Left ventricle myocardium inferior (tissue), 1 donor: ENCODE measurements at regions not wholly inside any gene's neighbourhood (a gene's known extent, or its start where the extent isn't known, plus 50 kb on each side); places are given as distances from the start of the nearest gene placed in this dataset.

Experiments
- DNase-seq: peaks from one replicate; pipeline ENCODE4 v3.0.0-alpha.2; 2020
- H3K27ac ChIP-seq: fragments of 200-600 bp; replicated peaks from 2 replicates; pipeline ENCODE4 v1.8.0; 2021
- H3K27me3 ChIP-seq: fragments of 200-600 bp; 2 replicates; pipeline ENCODE4 v1.8.0; 2021; ENCODE audit warnings: low read depth
- H3K36me3 ChIP-seq: fragments of 200-600 bp; 2 replicates; pipeline ENCODE4 v1.8.0; 2021
- H3K4me1 ChIP-seq: fragments of 200-600 bp; 2 replicates; pipeline ENCODE4 v1.8.0; 2021
- H3K4me3 ChIP-seq: fragments of 200-600 bp; 2 replicates; pipeline ENCODE4 v1.8.0; 2021; ENCODE audit warnings: mild to moderate bottlenecking, moderate library complexity
- H3K9me3 ChIP-seq: fragments of 200-600 bp; replicated peaks from 2 replicates; pipeline ENCODE4 v1.8.0; 2021
- intact Hi-C: fragments of 100-400 bp; cut with micrococcal nuclease; formaldehyde crosslinking; loops from one replicate; pipeline ENCODE4 v1.11.0; 2022
- TF ChIP-seq, protein P1 (sequence below): fragments of 200-600 bp; IDR thresholded peaks from 2 replicates; pipeline ENCODE4 v1.8.0; 2021; ENCODE audit warnings: antibody characterized with exemption, mild to moderate bottlenecking, borderline replicate concordance
- donor health status: DM: no; HTN: yes; CAD: no; lungs with severe emphysema.

DNA sequence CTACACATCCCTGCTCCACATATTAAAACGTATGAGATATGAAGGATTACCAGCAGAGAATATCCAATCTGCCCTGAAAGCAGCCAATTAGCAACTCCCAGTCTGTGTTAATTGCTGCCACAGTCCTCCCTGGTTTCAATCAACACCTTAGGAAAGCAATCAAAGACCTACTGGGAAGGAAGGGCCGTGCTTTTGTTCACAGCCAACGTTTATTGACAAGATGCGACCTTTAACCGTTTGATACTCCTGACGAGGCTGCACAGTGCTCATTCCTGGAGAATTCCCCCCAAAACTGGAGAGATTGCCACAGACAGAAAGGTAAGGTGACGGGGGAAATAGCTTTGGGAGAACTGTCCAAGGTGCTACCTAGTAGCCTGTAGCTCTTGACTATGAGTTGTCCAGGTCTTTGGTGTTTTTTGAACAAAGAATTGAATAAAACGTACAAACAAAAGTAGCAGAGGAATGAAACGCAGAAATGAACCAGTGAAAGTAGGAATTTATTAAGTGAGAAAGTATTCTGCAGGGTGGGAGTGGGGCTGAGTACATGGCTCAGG, 596.5 kb downstream of the NLGN4X start:
- no peak for DNase-seq
- Histone ChIP-seq H3K36me3 (no peaks in the 10 kb centered on the region), H3K4me1 (no peaks in the 10 kb centered on the region), H3K4me3 (no peak overlapping the region), H3K27me3 (no peaks in the 10 kb centered on the region), H3K9me3 (no peaks in the 10 kb centered on the region), H3K27ac (no peak overlapping the region)
- TF ChIP-seq, protein P1, sequence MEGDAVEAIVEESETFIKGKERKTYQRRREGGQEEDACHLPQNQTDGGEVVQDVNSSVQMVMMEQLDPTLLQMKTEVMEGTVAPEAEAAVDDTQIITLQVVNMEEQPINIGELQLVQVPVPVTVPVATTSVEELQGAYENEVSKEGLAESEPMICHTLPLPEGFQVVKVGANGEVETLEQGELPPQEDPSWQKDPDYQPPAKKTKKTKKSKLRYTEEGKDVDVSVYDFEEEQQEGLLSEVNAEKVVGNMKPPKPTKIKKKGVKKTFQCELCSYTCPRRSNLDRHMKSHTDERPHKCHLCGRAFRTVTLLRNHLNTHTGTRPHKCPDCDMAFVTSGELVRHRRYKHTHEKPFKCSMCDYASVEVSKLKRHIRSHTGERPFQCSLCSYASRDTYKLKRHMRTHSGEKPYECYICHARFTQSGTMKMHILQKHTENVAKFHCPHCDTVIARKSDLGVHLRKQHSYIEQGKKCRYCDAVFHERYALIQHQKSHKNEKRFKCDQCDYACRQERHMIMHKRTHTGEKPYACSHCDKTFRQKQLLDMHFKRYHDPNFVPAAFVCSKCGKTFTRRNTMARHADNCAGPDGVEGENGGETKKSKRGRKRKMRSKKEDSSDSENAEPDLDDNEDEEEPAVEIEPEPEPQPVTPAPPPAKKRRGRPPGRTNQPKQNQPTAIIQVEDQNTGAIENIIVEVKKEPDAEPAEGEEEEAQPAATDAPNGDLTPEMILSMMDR, result no peak
- intact Hi-C loops, result no loop called here

DNA sequence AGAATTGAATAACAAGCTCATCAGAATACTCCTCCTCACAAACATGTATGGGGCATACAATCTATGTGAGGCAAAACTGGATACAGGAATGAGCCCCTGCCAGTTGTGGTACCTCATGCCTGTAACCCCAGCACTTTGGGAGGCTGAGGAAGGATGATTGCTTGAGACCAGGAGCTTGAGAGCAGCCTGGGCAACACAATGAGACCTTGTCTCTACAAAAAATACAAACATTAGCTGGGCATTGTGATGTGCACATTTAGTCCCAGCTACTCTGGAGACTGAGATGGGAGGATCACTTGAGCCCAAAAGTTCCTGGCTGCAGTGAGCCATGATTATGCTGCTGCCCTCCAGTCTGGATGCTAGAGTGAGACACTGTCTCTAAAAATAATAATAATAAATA, 611.0 kb downstream of the NLGN4X start:
- Histone ChIP-seq H3K9me3 (no peaks in the 10 kb centered on the region), H3K4me3 (no peak overlapping the region), H3K36me3 (no peaks in the 10 kb centered on the region), H3K27me3 (no peaks in the 10 kb centered on the region), H3K27ac (no peak overlapping the region), H3K4me1 (no peaks in the 10 kb centered on the region)
- intact Hi-C loops, result no loop called here
- no peak for DNase-seq
- TF ChIP-seq, protein P1, result no peak

GRCh38 chrX:5595570-5595969, 633.1 kb downstream of the NLGN4X start:
- intact Hi-C loops, result no loop called here
- Histone ChIP-seq H3K27me3 (no peaks in the 10 kb centered on the region), H3K4me1 (no peaks in the 10 kb centered on the region), H3K9me3 (no peaks in the 10 kb centered on the region), H3K4me3 (no peak overlapping the region), H3K36me3 (no peaks in the 10 kb centered on the region), H3K27ac (no peak overlapping the region)
- TF ChIP-seq, protein P1, result no peak
- no peak for DNase-seq

DNA sequence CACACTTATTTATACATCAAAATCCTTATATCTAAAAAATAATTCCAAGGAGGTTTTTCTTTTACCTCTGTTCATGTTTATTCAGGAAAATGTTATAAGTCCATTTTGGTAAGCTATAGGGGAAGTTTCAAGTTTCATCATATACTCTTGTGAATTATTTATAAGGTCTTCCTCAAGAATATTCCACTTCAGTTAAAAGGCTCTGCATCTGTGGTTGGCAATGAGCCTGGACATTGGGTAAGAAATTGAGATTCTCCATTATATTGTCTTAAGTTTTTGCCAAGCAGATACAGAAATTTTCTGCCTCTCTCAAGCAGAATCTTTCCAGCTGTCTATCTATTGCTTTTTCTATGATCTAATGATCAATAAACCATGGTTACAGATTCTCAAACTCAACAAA, 641.9 kb downstream of the NLGN4X start:
- TF ChIP-seq, protein P1, result no peak
- no peak for DNase-seq
- Histone ChIP-seq H3K9me3 (peaks cover 6% of the 10 kb centered on the region), H3K4me1 (no peaks in the 10 kb centered on the region), H3K27ac (no peak overlapping the region), H3K4me3 (no peak overlapping the region), H3K36me3 (no peaks in the 10 kb centered on the region), H3K27me3 (no peaks in the 10 kb centered on the region)
- intact Hi-C loops, result no loop called here

GRCh38 chrX:5575407-5575806, 653.3 kb downstream of the NLGN4X start:
- DNase-seq, result no peak

More at GRCh38 chrX:5575407-5575806, 653.3 kb downstream of the NLGN4X start:
- H3K27me3 ChIP-seq, result no peaks in the 10 kb centered on the region
- no peak overlapping the region for H3K27ac ChIP-seq
- TF ChIP-seq, protein P1, result no peak
- H3K4me1 ChIP-seq, result no peaks in the 10 kb centered on the region
- H3K9me3 ChIP-seq, result no peaks in the 10 kb centered on the region
- H3K4me3 ChIP-seq, result no peak overlapping the region
- no peaks in the 10 kb centered on the region for H3K36me3 ChIP-seq
- intact Hi-C loops, result no loop called here
